Medulla oblongata (tissue), 1 donor: ENCODE measurements at regions not wholly inside any gene's neighbourhood (a gene's known extent, or its start where the extent isn't known, plus 50 kb on each side); places are given as distances from the start of the nearest gene placed in this dataset.

Source experiments
- DNase-seq: peaks from one replicate; pipeline ENCODE4 v3.0.0-alpha.2; 2015; ENCODE audit errors: extremely low spot score

GRCh38 chr5:93320920-93321445, 260.0 kb downstream of the NR2F1-AS1 start:
- no peak for DNase-seq

DNA sequence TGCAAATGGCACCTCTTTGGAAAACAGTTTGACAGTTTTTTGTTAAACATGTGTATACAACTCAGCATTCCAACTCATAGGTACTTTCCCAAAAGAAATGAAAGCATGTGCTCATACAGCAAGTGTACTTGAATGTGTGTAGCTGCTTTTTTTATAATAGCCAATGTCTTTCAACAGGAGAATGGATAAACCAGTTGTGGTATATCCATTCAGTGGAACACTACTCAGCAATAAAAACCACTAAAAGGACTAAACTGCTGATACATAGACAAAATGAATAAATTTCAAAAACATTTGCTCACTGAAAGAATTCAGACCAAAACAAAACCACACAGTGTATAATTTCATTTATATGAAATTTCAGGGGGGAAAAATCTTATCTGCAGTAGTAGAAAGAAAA, 267.3 kb downstream of the NR2F1-AS1 start:
- DNase-seq = no peak

GRCh38 chr5:93311881-93312280, 269.1 kb downstream of the NR2F1-AS1 start:
- DNase-seq = no peak

DNA sequence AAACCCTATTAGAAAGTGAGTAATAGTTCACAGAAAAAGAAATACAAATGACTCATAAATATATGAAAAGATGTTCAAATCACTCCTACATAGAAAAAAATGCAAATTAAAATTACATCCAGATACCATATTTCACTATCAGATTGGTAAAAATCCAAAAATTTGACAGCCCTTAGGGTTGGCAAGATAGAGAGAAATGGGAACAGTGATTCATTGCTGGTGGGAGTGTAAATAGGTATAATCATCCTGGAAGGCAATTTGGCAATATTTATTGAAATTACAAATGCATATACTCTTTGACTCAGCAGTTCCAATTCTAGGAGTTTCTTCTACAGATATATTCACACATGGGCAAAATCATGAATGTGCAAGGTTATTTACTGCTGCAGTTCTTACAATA, 273.5 kb downstream of the NR2F1-AS1 start:
- DNase-seq = no peak

GRCh38 chr5:93305984-93306383, 275.0 kb downstream of the NR2F1-AS1 start:
- no peak for DNase-seq

DNA sequence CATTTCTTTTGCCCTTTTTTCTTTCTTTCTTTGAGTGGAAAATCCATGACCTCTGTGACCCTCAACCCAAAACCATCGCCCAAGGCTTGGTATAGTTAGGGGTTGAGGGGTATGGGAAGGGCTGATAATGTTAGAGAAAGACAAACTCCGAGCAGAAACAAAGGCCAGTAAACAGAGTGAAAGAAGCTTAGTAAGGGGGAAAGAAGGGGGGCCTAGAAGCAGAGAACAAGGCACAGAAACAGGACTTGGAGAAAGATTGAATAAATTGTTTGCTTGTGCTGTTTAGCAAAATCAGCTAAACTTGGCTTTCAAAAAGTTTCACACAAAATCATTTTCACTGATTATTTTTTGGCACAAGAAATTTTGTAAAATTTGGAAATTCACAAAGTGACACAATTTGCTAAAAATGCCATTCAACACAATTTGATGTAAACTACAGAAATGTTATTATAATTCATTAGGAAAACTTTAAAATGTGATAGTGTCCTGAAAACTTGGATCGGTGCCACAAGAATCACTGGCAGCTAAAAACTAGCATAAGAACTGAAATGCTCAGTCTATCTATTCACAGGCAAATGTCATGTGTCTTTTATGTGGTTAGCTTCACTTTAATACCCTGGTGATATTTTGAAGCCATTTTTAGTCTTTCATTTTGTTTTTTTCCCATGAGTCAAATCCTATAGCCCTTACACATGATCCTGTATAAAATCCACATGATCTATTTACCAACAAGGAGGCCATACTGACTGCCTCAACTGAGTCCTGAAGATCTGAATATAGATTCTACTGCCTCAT, 276.4 kb downstream of the NR2F1-AS1 start:
- DNase-seq = peak; percentile 22

DNA sequence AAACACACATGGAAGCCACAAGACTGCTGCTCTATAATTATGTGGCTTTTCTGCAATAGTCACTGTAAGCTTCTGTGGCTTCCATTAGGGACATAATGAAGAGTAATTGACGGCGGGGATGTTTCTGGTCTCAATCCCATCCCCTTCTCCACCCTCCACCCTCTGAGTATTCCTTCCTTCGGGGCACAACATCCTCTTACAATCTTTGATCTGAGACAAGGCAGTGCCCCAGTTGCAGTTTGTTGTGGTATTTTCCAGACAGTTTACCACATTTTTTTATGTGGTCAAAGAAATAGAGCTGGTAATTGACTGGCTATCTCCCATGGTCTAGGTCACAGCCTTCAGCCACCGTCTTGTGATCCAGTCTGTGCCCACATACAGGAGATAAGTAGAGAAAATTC, 277.7 kb downstream of the NR2F1-AS1 start:
- no peak for DNase-seq

GRCh38 chr5:93302711-93303110, 278.3 kb downstream of the NR2F1-AS1 start:
- no peak for DNase-seq

- DNase-seq = no peak
Measured at GRCh38 chr5:93300945-93301344, 280.1 kb downstream of the NR2F1-AS1 start.

GRCh38 chr5:93300309-93300923, 280.6 kb downstream of the NR2F1-AS1 start:
- DNase-seq = no peak

GRCh38 chr5:93299681-93300308, 281.2 kb downstream of the NR2F1-AS1 start:
- peak; percentile 63 for DNase-seq

- DNase-seq = no peak
Measured at GRCh38 chr5:93297116-93297515, 283.9 kb downstream of the NR2F1-AS1 start.

GRCh38 chr5:93296338-93296737, 284.7 kb downstream of the NR2F1-AS1 start:
- peak; percentile 40 for DNase-seq

DNA sequence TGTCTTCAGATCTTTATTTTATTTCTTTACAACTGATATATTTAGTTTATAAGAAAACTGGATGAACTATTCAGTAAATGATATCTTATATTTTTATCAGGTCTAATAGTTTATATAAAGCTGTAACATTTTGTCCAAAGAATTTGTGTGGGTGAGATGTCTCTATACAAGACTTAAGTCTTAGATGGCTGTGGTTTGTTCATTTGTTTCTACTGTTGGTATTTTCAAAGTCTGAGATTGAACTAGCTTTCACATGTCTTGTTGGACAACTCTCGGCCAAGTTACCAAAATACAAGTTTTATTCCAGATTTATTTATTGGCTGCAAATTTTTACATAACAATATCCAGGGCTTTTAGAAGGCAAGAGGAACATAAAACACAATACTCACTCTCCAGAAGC, 286.0 kb downstream of the NR2F1-AS1 start:
- no peak for DNase-seq

- no peak for DNase-seq
Measured at GRCh38 chr5:93294199-93294598, 286.8 kb downstream of the NR2F1-AS1 start.

GRCh38 chr5:93289942-93290341, 291.1 kb downstream of the NR2F1-AS1 start:
- no peak for DNase-seq

DNA sequence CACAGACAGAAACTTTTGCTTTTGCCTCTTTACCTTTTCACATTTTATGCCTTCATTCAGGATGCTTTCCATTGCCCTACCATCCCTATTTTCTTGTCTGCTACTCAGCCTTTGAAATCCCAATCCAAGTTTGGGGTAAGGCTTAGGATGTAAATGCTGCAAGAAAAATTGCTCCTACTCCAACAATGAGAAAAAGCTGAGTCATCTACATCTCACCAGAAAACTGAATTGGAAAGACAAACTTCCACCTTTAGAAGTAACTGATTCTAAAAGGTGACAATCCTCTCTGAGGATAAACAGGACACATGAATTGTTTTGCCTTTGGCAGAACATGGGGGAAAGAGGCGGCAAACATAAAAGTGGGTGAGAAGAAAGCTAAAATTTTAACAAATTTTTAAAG, 295.6 kb downstream of the NR2F1-AS1 start:
- DNase-seq = no peak

- no peak for DNase-seq
Measured at GRCh38 chr5:93281980-93282772, 298.8 kb downstream of the NR2F1-AS1 start.

DNA sequence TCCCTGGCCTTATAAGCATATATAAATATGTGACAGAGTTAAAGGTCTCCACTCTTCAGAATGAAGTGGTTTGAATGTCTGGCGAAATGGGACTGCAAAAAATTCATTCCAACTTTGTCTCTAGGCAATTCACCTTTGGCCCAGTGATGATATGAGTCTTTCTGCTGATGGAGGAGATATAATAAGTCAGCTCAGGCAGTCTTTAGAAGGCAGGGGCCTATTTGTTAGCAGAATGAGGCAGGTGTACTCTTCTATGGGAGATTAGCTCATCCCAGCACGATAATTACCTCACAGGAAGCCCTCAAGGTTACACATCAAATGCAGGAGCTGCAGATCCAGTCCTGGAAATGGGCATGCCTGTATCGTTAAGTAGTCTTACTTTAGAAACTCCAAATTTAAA, 300.5 kb downstream of the NR2F1-AS1 start:
- no peak for DNase-seq

- no peak for DNase-seq
Measured at GRCh38 chr5:93279296-93279963, 301.6 kb downstream of the NR2F1-AS1 start.

GRCh38 chr5:93278896-93279295, 302.1 kb downstream of the NR2F1-AS1 start:
- no peak for DNase-seq
